GM23338 (cell line): ENCODE measurements at regions not wholly inside any gene's neighbourhood (a gene's known extent, or its start where the extent isn't known, plus 50 kb on each side); places are given as distances from the start of the nearest gene placed in this dataset.

Experiments
- ATAC-seq: fragments of 200-7000 bp; cut with Tn5 transposase; 3 replicates; pipeline ENCODE4 v1.9.1; 2020
- DNase-seq: peaks from one replicate; pipeline ENCODE4 v3.0.0-alpha.2; 2015; ENCODE audit warnings: low spot score
- H2AFZ ChIP-seq: fragments of 200-600 bp; sonication (generic); 2 replicates; pipeline ENCODE4 v1.8.0; 2016; ENCODE audit warnings: antibody characterized with exemption, mild to moderate bottlenecking, moderate library complexity
- H3F3A ChIP-seq: fragments of 200-600 bp; sonication (generic); replicated peaks from 2 replicates; pipeline ENCODE4 v1.8.0; 2017; ENCODE audit warnings: antibody characterized with exemption, mixed run types, low read depth
- H3K27ac ChIP-seq: fragments of 200-600 bp; sonication (generic); 2 replicates; pipeline ENCODE4 v1.6.1; 2016; ENCODE audit warnings: low read depth
- H3K27me3 ChIP-seq: fragments of 200-600 bp; sonication (generic); 2 replicates; pipeline ENCODE4 v1.8.0; 2016; ENCODE audit warnings: mild to moderate bottlenecking, mixed run types, moderate library complexity; ENCODE audit not compliant: insufficient read depth
- H3K36me3 ChIP-seq: fragments of 200-600 bp; sonication (generic); 2 replicates; pipeline ENCODE4 v1.8.0; 2016; ENCODE audit warnings: mild to moderate bottlenecking; ENCODE audit not compliant: insufficient read depth
- H3K4me1 ChIP-seq: fragments of 200-600 bp; sonication (generic); 2 replicates; pipeline ENCODE4 v1.8.0; 2016; ENCODE audit warnings: mild to moderate bottlenecking, moderate library complexity; ENCODE audit not compliant: insufficient read depth
- H3K4me2 ChIP-seq: fragments of 200-600 bp; sonication (generic); 2 replicates; pipeline ENCODE4 v1.7.1; 2017; ENCODE audit warnings: mixed run types
- H3K4me3 ChIP-seq: fragments of 200-600 bp; sonication (generic); 2 replicates; pipeline ENCODE4 v1.6.1; 2016; ENCODE audit warnings: mixed run types
- H3K79me2 ChIP-seq: fragments of 200-600 bp; sonication (generic); replicated peaks from 2 replicates; pipeline ENCODE4 v1.8.0; 2017; ENCODE audit warnings: mild to moderate bottlenecking; ENCODE audit not compliant: insufficient read depth
- H3K9me2 ChIP-seq: fragments of 200-600 bp; sonication (generic); 2 replicates; pipeline ENCODE4 v1.8.0; 2017; ENCODE audit not compliant: insufficient read depth
- H4K20me1 ChIP-seq: fragments of 200-600 bp; sonication (generic); replicated peaks from 2 replicates; pipeline ENCODE4 v1.8.0; 2017; ENCODE audit warnings: mild to moderate bottlenecking; ENCODE audit not compliant: insufficient read depth
- H3K27ac Mint-ChIP-seq: 2 replicates; pipeline ENCODE4 v1.8.0; 2020; ENCODE audit warnings: inconsistent platforms, mild to moderate bottlenecking, moderate library complexity, mixed read lengths
- H3K27me3 Mint-ChIP-seq: 3 replicates; pipeline ENCODE4 v1.8.0; 2022; ENCODE audit warnings: low read depth, mild to moderate bottlenecking, moderate library complexity, mixed read lengths, inconsistent platforms; ENCODE audit not compliant: insufficient read depth, poor library complexity
- H3K36me3 Mint-ChIP-seq: 3 replicates; pipeline ENCODE4 v1.8.0; 2021; ENCODE audit warnings: low read depth, mild to moderate bottlenecking, inconsistent platforms, moderate library complexity, mixed read lengths
- H3K4me1 Mint-ChIP-seq: 3 replicates; pipeline ENCODE4 v1.8.0; 2020; ENCODE audit warnings: mild to moderate bottlenecking, inconsistent platforms, mixed read lengths
- H3K4me3 Mint-ChIP-seq: 3 replicates; pipeline ENCODE4 v1.8.0; 2021; ENCODE audit warnings: moderate library complexity, mild to moderate bottlenecking, inconsistent platforms, mixed read lengths
- H3K9me3 Mint-ChIP-seq: 3 replicates; pipeline ENCODE4 v1.8.0; 2020; ENCODE audit warnings: moderate library complexity, mild to moderate bottlenecking, inconsistent platforms, mixed read lengths
- CREB1 ChIP-seq: fragments of 250-450 bp; sonication (Bioruptor Pico); IDR thresholded peaks from 2 replicates; pipeline ENCODE4 v1.5.0; 2020; ENCODE audit warnings: low read depth, mild to moderate bottlenecking, moderate library complexity
- EZH2 ChIP-seq: fragments of 200-600 bp; sonication (generic); IDR thresholded peaks from one replicate; pipeline ENCODE4 v1.8.0; 2017; ENCODE audit warnings: antibody characterized with exemption, mild to moderate bottlenecking, low read depth; ENCODE audit not compliant: unreplicated experiment
- EZH2phosphoT487 ChIP-seq: fragments of 200-600 bp; sonication (generic); IDR thresholded peaks from one replicate; pipeline ENCODE4 v1.8.1; 2018; ENCODE audit warnings: antibody characterized with exemption; ENCODE audit not compliant: unreplicated experiment
- JUNB ChIP-seq: IDR thresholded peaks from one replicate; pipeline ENCODE4 v1.6.1; 2016; ENCODE audit warnings: antibody characterized with exemption; ENCODE audit not compliant: unreplicated experiment
- NANOG ChIP-seq: IDR thresholded peaks from 2 replicates; pipeline ENCODE4 v1.6.1; 2016; ENCODE audit warnings: antibody characterized with exemption, borderline replicate concordance
- POLR2AphosphoS5 ChIP-seq: IDR thresholded peaks from 2 replicates; pipeline ENCODE4 v1.6.1; 2016; ENCODE audit warnings: antibody characterized with exemption, low read depth
- REST ChIP-seq: IDR thresholded peaks from one replicate; pipeline ENCODE4 v1.6.1; 2018; ENCODE audit warnings: antibody characterized with exemption; ENCODE audit not compliant: unreplicated experiment
- STAT1 ChIP-seq: IDR thresholded peaks from one replicate; pipeline ENCODE4 v1.6.1; 2016; ENCODE audit warnings: antibody characterized with exemption; ENCODE audit not compliant: unreplicated experiment
- ZNF114 ChIP-seq: fragments of 250-450 bp; sonication (Bioruptor Pico); IDR thresholded peaks from 2 replicates; pipeline ENCODE4 v1.5.0; 2020; ENCODE audit warnings: mild to moderate bottlenecking, moderate library complexity
- ZNF331 ChIP-seq: fragments of 250-450 bp; sonication (Bioruptor Pico); IDR thresholded peaks from 2 replicates; pipeline ENCODE4 v1.5.0; 2020; ENCODE audit warnings: low read depth, mild to moderate bottlenecking, moderate library complexity
- ZNF462 ChIP-seq: fragments of 250-450 bp; sonication (Bioruptor Pico); IDR thresholded peaks from 2 replicates; pipeline ENCODE4 v1.5.0; 2020; ENCODE audit warnings: mild to moderate bottlenecking, moderate library complexity
- TF ChIP-seq, protein P1 (sequence below), 2 experiments: fragments of 200-600 bp in 1 of 2; sonication (generic) in 1 of 2; conservative IDR thresholded peaks; 2 replicates each; pipeline versions ENCODE4 v1.5.1 to v1.6.1; 2016 to 2017; ENCODE audit warnings: antibody characterized with exemption in 2 of 2, low read depth in 2 of 2, mild to moderate bottlenecking in 2 of 2, moderate library complexity in 1 of 2
- TF ChIP-seq, protein P2 (sequence below): IDR thresholded peaks from 2 replicates; pipeline ENCODE4 v1.6.1; 2016; ENCODE audit warnings: antibody characterized with exemption

GRCh38 chr22:23522623-23523251, 57.4 kb downstream of the IGLL1 start:
- Histone ChIP-seq H3K4me1 (peaks cover 4% of the 10 kb centered on the region; the same call in 1 of the 2 replicates), H2AFZ (no peak overlapping the region), H3K4me3 (peak overlapping the region; percentile 69), H3F3A (no peaks in the 10 kb centered on the region), H3K27ac (no peak overlapping the region), H3K27me3 (peaks cover 81% of the 10 kb centered on the region), H3K36me3 (no peaks in the 10 kb centered on the region), H3K79me2 (no peaks in the 10 kb centered on the region), H3K9me2 (no peaks in the 10 kb centered on the region), H3K4me2 (peak overlapping the region; percentile 93), H4K20me1 (no peaks in the 10 kb centered on the region)
- Mint-ChIP-seq H3K36me3 (no peaks in the 10 kb centered on the region), H3K27ac (no peak overlapping the region), H3K4me3 (peak overlapping the region; percentile 62), H3K4me1 (peaks cover 9% of the 10 kb centered on the region; the same call in 2 of the 3 replicates), H3K27me3 (peaks cover 59% of the 10 kb centered on the region), H3K9me3 (no peaks in the 10 kb centered on the region; the same call in 2 of the 3 replicates)
- ATAC-seq, result peak; percentile 4
- DNase-seq, result peak; percentile 27
- TF ChIP-seq EZH2phosphoT487 (no peak), JUNB (no peak), ZNF462 (CRISPR knock-in tag) (no peak), ZNF331 (CRISPR knock-in tag) (no peak), CREB1 (CRISPR knock-in tag) (no peak), ZNF114 (no peak), NANOG (no peak), STAT1 (no peak), REST (no peak), POLR2AphosphoS5 (no peak), EZH2 (no peak)
- TF ChIP-seq, protein P1, sequence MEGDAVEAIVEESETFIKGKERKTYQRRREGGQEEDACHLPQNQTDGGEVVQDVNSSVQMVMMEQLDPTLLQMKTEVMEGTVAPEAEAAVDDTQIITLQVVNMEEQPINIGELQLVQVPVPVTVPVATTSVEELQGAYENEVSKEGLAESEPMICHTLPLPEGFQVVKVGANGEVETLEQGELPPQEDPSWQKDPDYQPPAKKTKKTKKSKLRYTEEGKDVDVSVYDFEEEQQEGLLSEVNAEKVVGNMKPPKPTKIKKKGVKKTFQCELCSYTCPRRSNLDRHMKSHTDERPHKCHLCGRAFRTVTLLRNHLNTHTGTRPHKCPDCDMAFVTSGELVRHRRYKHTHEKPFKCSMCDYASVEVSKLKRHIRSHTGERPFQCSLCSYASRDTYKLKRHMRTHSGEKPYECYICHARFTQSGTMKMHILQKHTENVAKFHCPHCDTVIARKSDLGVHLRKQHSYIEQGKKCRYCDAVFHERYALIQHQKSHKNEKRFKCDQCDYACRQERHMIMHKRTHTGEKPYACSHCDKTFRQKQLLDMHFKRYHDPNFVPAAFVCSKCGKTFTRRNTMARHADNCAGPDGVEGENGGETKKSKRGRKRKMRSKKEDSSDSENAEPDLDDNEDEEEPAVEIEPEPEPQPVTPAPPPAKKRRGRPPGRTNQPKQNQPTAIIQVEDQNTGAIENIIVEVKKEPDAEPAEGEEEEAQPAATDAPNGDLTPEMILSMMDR (conservative IDR thresholded peaks at IDR 0.05; ENCODE audit: low read depth in 2 of 2), result no peak
- TF ChIP-seq, protein P2, sequence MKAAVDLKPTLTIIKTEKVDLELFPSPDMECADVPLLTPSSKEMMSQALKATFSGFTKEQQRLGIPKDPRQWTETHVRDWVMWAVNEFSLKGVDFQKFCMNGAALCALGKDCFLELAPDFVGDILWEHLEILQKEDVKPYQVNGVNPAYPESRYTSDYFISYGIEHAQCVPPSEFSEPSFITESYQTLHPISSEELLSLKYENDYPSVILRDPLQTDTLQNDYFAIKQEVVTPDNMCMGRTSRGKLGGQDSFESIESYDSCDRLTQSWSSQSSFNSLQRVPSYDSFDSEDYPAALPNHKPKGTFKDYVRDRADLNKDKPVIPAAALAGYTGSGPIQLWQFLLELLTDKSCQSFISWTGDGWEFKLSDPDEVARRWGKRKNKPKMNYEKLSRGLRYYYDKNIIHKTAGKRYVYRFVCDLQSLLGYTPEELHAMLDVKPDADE, result no peak
